GM12891 (cell line): ENCODE measurements at regions not wholly inside any gene's neighbourhood (a gene's known extent, or its start where the extent isn't known, plus 50 kb on each side); places are given as distances from the start of the nearest gene placed in this dataset.

Experiments used
- POLR2A ChIP-seq: IDR thresholded peaks from 2 replicates; pipeline ENCODE4 v1.6.1; 2011; ENCODE audit warnings: low read depth, low read length, control low read depth
- TAF1 ChIP-seq: IDR thresholded peaks from 2 replicates; pipeline ENCODE4 v1.6.1; 2011; ENCODE audit warnings: low read depth, low read length, control low read depth

- TF ChIP-seq TAF1 (no peak), POLR2A (no peak)
Observed at GRCh38 chrX:128676651-128677050, 624.4 kb upstream of the ACTRT1 start.
